Gastroesophageal sphincter (tissue), 4 donors: ENCODE measurements at regions not wholly inside any gene's neighbourhood (a gene's known extent, or its start where the extent isn't known, plus 50 kb on each side); places are given as distances from the start of the nearest gene placed in this dataset.

ENCODE experiments used
- ATAC-seq: fragments of 150-250 bp; one replicate; pipeline ENCODE4 v1.9.1; 2016; ENCODE audit warnings: mild to moderate bottlenecking, moderate library complexity
- H3K27ac ChIP-seq, 4 donors: fragments of 200-600 bp; sonication (generic) in 3 of 4; 1 replicate in 3 of 4; 2 replicates in 1 of 4; pipeline ENCODE4 v1.5.1; 2016 to 2019
- H3K27me3 ChIP-seq: fragments of 200-600 bp; sonication (generic); one replicate; pipeline ENCODE4 v1.5.1; 2019
- H3K36me3 ChIP-seq, 2 donors: fragments of 200-600 bp; sonication (generic); one replicate each; pipeline ENCODE4 v1.5.1; 2019; ENCODE audit warnings: control low read depth in 1 of 2
- H3K4me1 ChIP-seq, 3 donors: fragments of 200-600 bp; sonication (generic); 1 replicate in 2 of 3; 2 replicates in 1 of 3; pipeline ENCODE4 v1.5.1; 2016 to 2019; ENCODE audit warnings: control low read depth in 2 of 3
- H3K4me3 ChIP-seq, 2 donors: fragments of 200-600 bp; sonication (generic); one replicate each; pipeline ENCODE4 v1.5.1; 2019; ENCODE audit warnings: mild to moderate bottlenecking in 1 of 2, moderate library complexity in 1 of 2
- H3K9me3 ChIP-seq, 3 donors: fragments of 200-600 bp; sonication (generic); one replicate each; pipeline ENCODE4 v1.5.1; 2017 to 2019; ENCODE audit warnings: control low read depth in 2 of 3
- EP300 ChIP-seq: sonication (generic); formaldehyde crosslinking; IDR thresholded peaks from one replicate; pipeline ENCODE4 v1.6.1; 2017; ENCODE audit warnings: antibody characterized with exemption, mild to moderate bottlenecking
- POLR2A ChIP-seq, 2 donors: fragments of 450-650 bp; IDR thresholded peaks; one replicate each; pipeline ENCODE4 v1.6.1; 2017; ENCODE audit warnings: antibody characterized with exemption in 2 of 2, mild to moderate bottlenecking in 2 of 2, moderate library complexity in 1 of 2
- POLR2AphosphoS5 ChIP-seq: sonication (generic); formaldehyde crosslinking; IDR thresholded peaks from one replicate; pipeline ENCODE4 v1.6.1; 2017; ENCODE audit warnings: antibody characterized with exemption
- WGBS, 2 donors: methylation state at CpG; one replicate each; pipeline ENCODE4 v1.1.5; 2018; ENCODE audit warnings: low coverage in 1 of 2; 5-methylcytosine and 5-hydroxymethylcytosine counted together
- TF ChIP-seq, protein P1 (sequence below), 4 experiments: fragments of 200-600 bp in 2 of 4; fragments of 450-650 bp in 2 of 4; sonication (generic) in 1 of 4; IDR thresholded peaks; one replicate each; pipeline ENCODE4 v1.5.1; 2017 to 2019; ENCODE audit warnings: antibody characterized with exemption in 4 of 4, mild to moderate bottlenecking in 2 of 4, moderate library complexity in 2 of 4

DNA sequence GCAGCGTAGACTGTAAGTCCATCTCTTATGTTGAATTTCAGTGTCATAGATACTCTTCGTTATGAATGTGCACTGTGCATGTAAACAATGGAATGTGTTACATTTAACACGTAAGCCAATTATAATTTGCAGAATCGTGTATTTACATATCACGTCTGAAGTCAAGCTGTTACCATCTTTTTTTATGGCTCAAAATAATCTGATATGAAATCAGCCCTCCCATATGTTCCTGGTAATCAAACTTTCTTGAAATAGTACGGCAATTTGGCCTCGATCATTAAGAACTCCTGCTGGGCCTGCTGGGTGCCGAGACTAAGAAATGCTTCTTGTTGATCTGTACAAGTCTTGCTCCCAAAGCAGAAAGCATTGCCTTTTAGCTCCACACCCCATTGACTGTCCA lies 89.6 kb upstream of the DOK5 start:
- no peak overlapping the region for H3K27ac ChIP-seq
- H3K4me1 ChIP-seq: no peaks in the 10 kb centered on the region
- no peak for ATAC-seq
- H3K27me3 ChIP-seq: peaks cover 3% of the 10 kb centered on the region
- no peaks in the 10 kb centered on the region for H3K9me3 ChIP-seq
- no peaks in the 10 kb centered on the region for H3K36me3 ChIP-seq
- TF ChIP-seq EP300: no peak
- no peak for TF ChIP-seq POLR2A (IDR thresholded peaks at IDR 0.05)
- no peak for TF ChIP-seq POLR2AphosphoS5
- TF ChIP-seq, protein P1, sequence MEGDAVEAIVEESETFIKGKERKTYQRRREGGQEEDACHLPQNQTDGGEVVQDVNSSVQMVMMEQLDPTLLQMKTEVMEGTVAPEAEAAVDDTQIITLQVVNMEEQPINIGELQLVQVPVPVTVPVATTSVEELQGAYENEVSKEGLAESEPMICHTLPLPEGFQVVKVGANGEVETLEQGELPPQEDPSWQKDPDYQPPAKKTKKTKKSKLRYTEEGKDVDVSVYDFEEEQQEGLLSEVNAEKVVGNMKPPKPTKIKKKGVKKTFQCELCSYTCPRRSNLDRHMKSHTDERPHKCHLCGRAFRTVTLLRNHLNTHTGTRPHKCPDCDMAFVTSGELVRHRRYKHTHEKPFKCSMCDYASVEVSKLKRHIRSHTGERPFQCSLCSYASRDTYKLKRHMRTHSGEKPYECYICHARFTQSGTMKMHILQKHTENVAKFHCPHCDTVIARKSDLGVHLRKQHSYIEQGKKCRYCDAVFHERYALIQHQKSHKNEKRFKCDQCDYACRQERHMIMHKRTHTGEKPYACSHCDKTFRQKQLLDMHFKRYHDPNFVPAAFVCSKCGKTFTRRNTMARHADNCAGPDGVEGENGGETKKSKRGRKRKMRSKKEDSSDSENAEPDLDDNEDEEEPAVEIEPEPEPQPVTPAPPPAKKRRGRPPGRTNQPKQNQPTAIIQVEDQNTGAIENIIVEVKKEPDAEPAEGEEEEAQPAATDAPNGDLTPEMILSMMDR (IDR thresholded peaks at IDR 0.05): no peak
- no peak overlapping the region for H3K4me3 ChIP-seq
- WGBS, 2 donors: 83 to 92% methylated on average over 7 to 8 of the region's 8 CpGs

DNA sequence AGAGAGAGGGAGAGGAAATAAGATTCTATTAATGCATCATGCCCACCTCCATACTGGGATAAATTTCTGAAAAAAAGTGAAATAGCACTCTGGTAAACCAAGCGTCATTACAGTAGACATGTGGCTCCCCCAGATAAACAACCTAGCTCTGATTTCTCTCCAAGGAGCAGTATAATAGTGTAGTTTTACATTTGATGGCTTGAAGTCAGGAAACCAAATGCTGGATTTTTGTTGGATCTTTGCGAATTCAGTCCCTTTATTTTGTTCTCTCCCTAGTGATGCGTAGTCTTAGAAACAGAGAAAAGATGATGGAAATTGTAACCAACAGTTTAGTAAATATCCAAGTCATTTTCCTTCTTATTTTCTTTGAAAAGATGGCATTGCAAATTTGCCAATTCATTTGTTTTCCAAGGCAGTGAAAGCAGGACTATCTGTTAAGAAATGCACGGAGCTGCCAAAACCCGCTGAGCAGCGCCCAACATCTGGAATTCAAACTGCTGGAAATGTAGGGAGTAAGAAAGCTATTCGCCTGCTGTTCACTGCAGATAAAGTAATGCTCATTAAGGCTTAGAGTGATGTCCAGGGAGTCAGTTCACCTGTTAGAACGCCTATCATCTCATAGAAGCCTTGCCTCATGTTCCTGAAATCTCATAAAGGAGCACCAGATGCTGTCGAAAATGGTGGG lies 85.7 kb upstream of the DOK5 start:
- Histone ChIP-seq H3K27ac (no peak overlapping the region), H3K27me3 (peaks cover 3% of the 10 kb centered on the region), H3K9me3 (no peaks in the 10 kb centered on the region), H3K36me3 (no peaks in the 10 kb centered on the region), H3K4me3 (no peak overlapping the region), H3K4me1 (no peaks in the 10 kb centered on the region)
- ATAC-seq: no peak
- TF ChIP-seq, protein P1 (IDR thresholded peaks at IDR 0.05): no peak
- TF ChIP-seq POLR2A (IDR thresholded peaks at IDR 0.05) (no peak), POLR2AphosphoS5 (no peak), EP300 (no peak)
- 56 to 62% methylated on average over 8 to 9 of the region's 9 CpGs for WGBS, 2 donors

DNA sequence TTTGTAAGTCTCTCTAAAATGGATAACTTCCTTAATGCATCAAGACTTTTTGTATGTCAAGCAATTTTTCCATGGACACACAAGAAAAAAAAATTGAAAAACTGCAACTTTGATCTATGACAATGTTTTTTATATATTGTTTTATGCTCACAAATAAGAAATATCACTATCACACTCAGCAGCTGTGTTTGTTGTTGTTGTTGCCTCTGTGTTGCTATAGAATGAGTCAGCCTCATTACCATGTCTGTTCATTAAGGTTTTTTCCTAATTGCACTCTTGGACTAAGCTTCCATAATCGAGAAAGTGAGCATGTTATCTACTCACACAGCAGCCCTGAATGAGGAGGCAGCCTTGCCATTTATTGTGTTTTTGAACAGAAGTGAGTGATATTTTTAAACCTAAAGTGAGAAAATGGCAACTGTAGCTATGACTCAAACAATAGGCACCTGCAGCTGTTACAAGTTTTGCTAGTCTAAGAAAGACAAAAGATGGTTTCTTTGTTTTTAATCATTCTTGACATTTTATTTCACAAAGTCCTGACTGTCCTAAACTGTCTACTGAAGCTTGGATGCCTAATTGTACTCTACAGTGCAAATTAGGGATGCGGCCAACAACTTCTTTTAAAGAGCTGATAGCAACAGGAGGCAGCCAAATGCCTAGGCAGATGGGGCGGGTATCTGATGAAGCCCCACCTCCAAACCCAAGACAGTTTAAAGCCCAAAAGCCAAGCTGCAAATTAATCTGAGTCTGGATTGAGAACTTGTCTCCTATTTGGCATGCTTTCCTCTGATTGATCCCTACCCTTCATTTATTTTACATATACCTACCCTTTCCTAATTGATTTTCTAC lies 77.9 kb upstream of the DOK5 start:
- 62 to 83% methylated on average over 3 of the region's 3 CpGs for WGBS, 2 donors
- Histone ChIP-seq H3K4me3 (no peak overlapping the region), H3K27me3 (no peaks in the 10 kb centered on the region), H3K27ac (no peak overlapping the region), H3K9me3 (no peaks in the 10 kb centered on the region), H3K4me1 (no peaks in the 10 kb centered on the region), H3K36me3 (no peaks in the 10 kb centered on the region)
- TF ChIP-seq POLR2AphosphoS5: no peak
- no peak for TF ChIP-seq EP300
- TF ChIP-seq POLR2A (IDR thresholded peaks at IDR 0.05): no peak
- TF ChIP-seq, protein P1 (IDR thresholded peaks at IDR 0.05): no peak
- no peak for ATAC-seq

- H3K36me3 ChIP-seq: no peaks in the 10 kb centered on the region
- H3K4me1 ChIP-seq: no peaks in the 10 kb centered on the region
- TF ChIP-seq EP300: no peak
- no peak for TF ChIP-seq POLR2AphosphoS5
- TF ChIP-seq POLR2A (IDR thresholded peaks at IDR 0.05): no peak
- TF ChIP-seq, protein P1 (IDR thresholded peaks at IDR 0.05): no peak
- no peak overlapping the region for H3K4me3 ChIP-seq
- ATAC-seq: no peak
- no peak overlapping the region for H3K27ac ChIP-seq
- no peaks in the 10 kb centered on the region for H3K27me3 ChIP-seq
- H3K9me3 ChIP-seq: no peaks in the 10 kb centered on the region
- WGBS, 2 donors: 80 to 90% methylated on average over 1 to 4 of the region's 5 CpGs
Measured at GRCh38 chr20:54398814-54399213, 76.6 kb upstream of the DOK5 start.
